Esophagus mucosa (tissue), 1 donor: ENCODE measurements at regions not wholly inside any gene's neighbourhood (a gene's known extent, or its start where the extent isn't known, plus 50 kb on each side); places are given as distances from the start of the nearest gene placed in this dataset.

Experiments
- ATAC-seq: fragments of 200-7000 bp; cut with Tn5 transposase; one replicate; pipeline ENCODE4 v1.9.1; 2020
- donor health status: DM: yes; HTN: yes; CAD: no.

DNA sequence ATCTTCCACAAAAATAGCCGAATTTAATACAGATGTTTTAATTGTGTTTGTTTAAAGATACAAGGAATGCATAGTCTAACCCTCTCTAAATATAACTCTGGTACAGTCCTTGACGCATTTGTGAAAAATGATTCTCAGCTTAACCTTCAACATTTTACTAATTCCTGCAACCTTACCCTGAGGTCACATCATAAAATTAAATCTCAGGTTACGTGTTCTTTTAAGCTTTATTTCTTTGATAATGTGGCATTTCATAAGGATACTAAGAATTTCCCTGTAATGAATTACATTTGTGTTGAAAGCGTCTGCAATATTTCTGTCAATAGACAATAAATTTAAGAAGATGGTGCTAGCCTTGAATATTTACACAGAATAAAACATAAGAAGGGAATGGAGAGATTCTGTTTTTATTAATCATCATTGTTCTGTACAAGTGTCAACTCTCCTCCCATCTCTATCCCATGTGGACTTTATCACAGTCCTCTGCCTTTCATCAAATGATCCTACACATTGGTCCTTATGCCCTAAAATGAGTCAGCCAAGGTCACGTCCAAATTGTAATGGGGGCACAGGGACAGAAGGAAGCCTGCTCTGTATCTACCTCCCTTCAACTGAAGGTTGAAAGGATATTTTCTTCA is 769.3 kb upstream of the FLRT2 start:
- no peak for ATAC-seq

DNA sequence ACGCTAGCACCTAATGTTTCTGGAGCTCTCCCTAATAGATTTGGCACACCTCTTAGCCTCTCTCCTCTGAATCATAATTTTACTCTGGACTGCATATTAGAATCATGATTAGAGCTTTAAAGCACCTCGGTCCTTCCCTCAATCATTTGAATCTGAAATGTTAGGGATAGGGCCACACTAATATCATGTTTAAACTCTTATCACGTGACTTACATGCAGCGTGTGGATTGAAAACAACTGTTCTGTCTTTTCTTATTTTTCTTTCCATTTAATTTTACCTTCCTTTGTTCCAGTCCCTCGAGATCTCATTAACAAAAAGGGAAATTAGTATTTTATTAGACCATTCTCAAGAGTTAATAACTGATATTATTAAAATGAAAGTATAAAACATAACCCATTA is 762.5 kb upstream of the FLRT2 start:
- no peak for ATAC-seq

DNA sequence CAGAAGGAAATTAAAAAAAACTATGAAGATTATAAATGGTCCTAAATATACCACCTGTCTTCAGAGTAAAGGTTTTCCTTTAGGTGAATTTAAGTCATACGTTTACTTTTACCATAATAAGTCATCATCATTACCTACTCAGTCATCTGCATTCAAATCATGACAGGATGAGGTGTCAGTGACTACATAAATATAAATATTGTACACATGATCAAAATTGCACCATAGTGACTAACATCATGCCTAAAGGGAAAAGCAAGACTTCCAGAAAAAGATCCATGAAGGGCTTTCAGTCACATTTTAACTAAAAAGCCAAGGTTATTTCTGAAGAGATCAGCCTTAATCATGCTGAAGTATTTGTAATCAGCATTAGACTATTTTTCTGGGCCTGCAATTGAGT is 759.9 kb upstream of the FLRT2 start:
- no peak for ATAC-seq

GRCh38 chr14:84777356-84777755 is 752.6 kb upstream of the FLRT2 start:
- ATAC-seq = no peak

- no peak for ATAC-seq
Observed at GRCh38 chr14:84782902-84783301, 747.0 kb upstream of the FLRT2 start.

DNA sequence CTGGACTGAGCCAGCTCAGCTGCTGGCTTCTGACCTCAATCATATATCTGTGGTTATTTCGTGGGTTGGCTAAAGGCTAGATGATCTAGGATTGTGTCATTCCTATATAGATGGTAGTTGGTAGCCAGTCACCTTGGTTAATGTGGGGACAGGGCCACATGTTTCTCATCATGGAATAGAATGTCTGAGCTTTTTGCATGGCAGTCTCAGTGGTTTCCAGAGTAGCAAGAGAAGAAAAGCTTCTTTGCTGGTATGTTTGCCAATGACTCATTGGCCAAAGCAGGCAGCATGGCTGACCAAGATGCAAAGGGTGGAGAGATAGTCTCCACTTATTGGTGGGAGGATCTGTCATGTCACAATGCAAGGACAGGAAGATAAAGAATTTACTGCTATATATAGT is 746.4 kb upstream of the FLRT2 start:
- ATAC-seq = no peak

DNA sequence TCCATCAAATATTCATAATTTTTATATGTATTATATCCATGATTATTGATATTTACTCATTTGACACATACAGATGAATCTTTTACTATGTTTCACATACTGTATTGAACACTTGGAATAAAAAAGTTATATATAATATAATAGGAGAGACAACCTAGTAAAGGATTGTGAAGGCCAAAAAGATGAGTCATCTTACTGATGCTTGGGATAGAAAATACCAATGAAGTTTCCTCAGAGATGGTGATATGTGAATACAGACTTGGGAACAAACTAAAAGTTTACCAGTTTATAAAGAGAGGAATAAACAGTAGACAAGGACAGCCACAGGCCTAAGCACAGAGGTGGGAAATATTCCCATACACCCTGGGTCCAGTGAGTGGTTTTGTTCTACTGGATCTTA is 743.9 kb upstream of the FLRT2 start:
- ATAC-seq = no peak

- ATAC-seq = no peak
Observed at GRCh38 chr14:84789012-84789411, 740.9 kb upstream of the FLRT2 start.

DNA sequence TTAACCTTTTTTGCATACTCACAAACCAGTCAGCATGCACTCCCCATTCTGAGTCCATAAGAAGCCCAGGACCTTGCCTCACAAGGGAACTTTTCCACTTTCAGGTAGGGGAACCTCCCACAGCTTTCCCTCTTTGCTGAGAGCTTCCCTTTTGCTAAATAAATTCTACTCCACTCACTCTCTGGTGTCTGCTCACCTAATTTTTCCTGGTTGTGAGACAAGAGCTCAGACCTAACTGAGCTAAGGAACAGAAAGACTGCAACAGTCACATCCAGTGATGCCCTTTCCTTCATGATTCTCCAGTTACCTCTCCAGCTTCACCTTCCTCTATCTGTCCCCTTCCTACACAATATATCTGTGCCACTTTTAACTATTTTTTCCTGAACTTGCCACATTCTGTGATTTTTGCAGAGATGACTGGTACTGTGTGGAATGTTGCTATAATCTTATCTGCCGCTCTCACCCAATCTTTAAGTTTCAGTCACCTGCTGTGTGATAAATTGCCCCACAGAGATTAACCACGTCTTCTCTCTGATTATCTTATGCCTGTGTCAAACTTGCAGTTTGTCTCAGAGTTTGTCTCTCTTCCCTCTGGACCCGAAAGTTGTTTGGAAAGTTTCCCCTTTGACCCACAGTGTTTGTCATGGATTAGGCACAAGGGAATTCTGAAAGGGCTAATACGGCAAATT is 737.1 kb upstream of the FLRT2 start:
- no peak for ATAC-seq

DNA sequence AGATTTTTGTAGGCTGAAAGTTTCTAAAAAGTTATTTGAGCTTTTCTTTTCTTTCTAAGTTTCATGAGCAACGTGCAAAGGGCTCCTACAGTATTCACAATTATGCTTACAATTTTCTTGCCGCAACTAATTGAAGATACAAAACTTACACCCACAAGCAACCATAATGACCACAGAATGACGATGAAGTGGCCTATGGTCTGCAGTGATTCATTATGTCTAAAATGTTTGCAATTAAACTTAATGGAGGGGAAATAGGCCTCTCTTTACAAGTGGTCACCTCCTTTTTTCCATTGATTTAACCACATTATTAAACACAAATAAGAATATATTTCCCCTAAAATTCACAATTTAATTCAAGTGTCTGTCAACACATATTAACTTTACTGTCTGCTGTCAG is 732.6 kb upstream of the FLRT2 start:
- ATAC-seq = no peak

- no peak for ATAC-seq
Observed at GRCh38 chr14:84804468-84804867, 725.5 kb upstream of the FLRT2 start.

DNA sequence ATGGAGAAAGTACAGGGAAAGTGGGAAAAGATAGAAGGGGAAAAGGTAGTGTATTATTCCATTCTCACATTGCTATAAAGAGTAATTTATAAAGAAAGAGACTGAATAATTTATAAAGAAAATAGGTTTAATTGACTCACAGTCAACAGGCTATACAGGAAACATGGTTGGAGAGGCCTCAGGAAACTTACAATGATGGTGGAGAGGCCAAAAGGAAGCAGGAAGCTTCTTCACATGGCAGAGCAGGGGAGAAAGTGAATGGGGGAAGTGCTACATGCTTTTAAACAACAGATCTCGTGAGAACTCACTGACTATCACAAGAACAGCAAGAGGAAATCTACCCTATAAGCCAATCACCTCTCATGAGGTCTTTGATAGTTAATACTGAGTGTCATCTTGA is 725.0 kb upstream of the FLRT2 start:
- no peak for ATAC-seq

DNA sequence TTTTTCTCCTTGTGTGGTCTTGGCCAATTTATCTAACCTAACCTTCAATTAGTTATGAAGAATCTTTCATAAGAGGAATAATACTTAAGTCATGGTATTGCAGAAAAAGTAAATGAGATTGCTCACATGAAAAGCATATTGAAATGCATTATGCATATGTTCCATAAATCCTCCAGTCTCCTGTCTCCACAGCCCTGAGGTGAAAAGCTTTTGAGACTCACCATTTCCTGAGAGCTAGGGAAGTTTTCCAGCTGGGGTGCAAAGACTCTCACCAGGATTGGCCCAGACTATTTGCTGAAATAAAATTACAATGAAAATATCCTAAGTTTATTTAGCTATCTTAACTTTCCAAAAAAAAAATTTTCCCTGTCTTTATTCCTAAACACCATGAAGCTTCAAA is 723.8 kb upstream of the FLRT2 start:
- ATAC-seq = no peak

- no peak for ATAC-seq
Observed at GRCh38 chr14:84806622-84807021, 723.3 kb upstream of the FLRT2 start.

- ATAC-seq = no peak
Observed at GRCh38 chr14:84807673-84808072, 722.3 kb upstream of the FLRT2 start.

- no peak for ATAC-seq
Observed at GRCh38 chr14:84809158-84809557, 720.8 kb upstream of the FLRT2 start.

GRCh38 chr14:84814391-84814790 is 715.6 kb upstream of the FLRT2 start:
- no peak for ATAC-seq

GRCh38 chr14:84819528-84819927 is 710.4 kb upstream of the FLRT2 start:
- no peak for ATAC-seq

GRCh38 chr14:84825481-84826251 is 704.3 kb upstream of the FLRT2 start:
- ATAC-seq = peak; percentile 62

DNA sequence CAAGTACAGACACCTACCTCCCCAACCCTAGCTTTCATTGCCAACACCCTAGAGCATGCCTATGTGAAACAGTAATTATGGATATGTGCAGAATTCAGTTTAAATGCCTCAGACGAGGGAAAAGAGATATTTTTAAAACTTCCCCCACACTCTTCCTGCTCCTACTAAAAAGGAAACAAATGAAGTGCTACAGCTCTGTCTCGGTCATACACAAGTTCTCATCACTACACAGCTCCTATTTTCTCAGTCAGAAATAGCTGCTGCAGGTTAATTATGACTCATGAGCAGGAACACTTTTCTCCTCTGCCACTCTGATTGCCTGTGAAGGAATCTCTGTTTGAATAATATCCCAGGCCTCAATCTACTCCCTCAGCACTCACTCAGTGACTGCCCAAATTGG is 703.6 kb upstream of the FLRT2 start:
- peak; percentile 68 for ATAC-seq

DNA sequence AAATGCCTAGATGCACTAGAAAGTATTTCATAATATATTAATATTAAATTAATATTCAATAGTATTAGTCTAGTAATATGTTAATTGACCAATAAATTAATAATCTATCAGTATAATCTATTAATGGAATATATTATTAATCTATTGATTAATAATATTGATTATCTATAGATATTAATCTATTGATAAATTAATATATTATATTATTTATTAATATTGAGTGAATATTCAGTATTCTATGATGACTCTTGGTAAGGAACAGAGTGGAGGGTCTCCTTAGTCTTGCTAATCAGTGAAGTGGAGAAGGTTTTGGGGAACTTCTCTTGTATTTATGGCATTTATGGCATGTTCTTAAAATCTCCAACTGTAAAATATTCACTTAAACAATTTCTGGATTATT is 679.3 kb upstream of the FLRT2 start:
- no peak for ATAC-seq

- ATAC-seq = no peak
Observed at GRCh38 chr14:84856751-84857534, 673.0 kb upstream of the FLRT2 start.

- no peak for ATAC-seq
Observed at GRCh38 chr14:84857571-84857970, 672.4 kb upstream of the FLRT2 start.
